Liver (tissue), 8 donors: ENCODE measurements at regions not wholly inside any gene's neighbourhood (a gene's known extent, or its start where the extent isn't known, plus 50 kb on each side); places are given as distances from the start of the nearest gene placed in this dataset.

ENCODE experiments used
- DNase-seq: peaks from one replicate; pipeline ENCODE4 v3.0.0-alpha.2; 2017; ENCODE audit warnings: low spot score
- H3K27ac ChIP-seq, 2 donors: one replicate each; pipeline ENCODE4 v1.7.0; 2013; ENCODE audit warnings: inconsistent platforms in 2 of 2, low read length in 2 of 2, control low read depth in 1 of 2, low read depth in 1 of 2, mild to moderate bottlenecking in 1 of 2
- H3K27me3 ChIP-seq, 4 donors: one replicate each; pipeline versions ENCODE4 v1.6.1 to v1.7.0; 2013; ENCODE audit warnings: low read length in 3 of 4, inconsistent platforms in 1 of 4, mild to moderate bottlenecking in 1 of 4, moderate library complexity in 1 of 4; ENCODE audit not compliant: control insufficient read depth in 4 of 4, insufficient read depth in 4 of 4
- H3K36me3 ChIP-seq, 4 donors: one replicate each; pipeline versions ENCODE4 v1.6.1 to v1.7.0; 2013; ENCODE audit warnings: low read length in 3 of 4, mild to moderate bottlenecking in 3 of 4, low read depth in 1 of 4, moderate library complexity in 1 of 4; ENCODE audit not compliant: control insufficient read depth in 4 of 4, insufficient read depth in 3 of 4
- H3K4me1 ChIP-seq, 4 donors: one replicate each; pipeline versions ENCODE4 v1.6.1 to v1.7.0; 2013; ENCODE audit warnings: low read length in 3 of 4, mild to moderate bottlenecking in 3 of 4, moderate library complexity in 1 of 4; ENCODE audit not compliant: control insufficient read depth in 4 of 4, insufficient read depth in 4 of 4
- H3K4me3 ChIP-seq, 3 donors: one replicate each; pipeline versions ENCODE4 v1.6.1 to v1.7.0; 2013; ENCODE audit warnings: low read length in 3 of 3, control low read depth in 1 of 3, low read depth in 1 of 3, mild to moderate bottlenecking in 1 of 3
- H3K9ac ChIP-seq, 2 donors: one replicate each; pipeline ENCODE4 v1.7.0; 2013; ENCODE audit warnings: low read length in 2 of 2, mild to moderate bottlenecking in 2 of 2, moderate library complexity in 2 of 2, control low read depth in 1 of 2, low read depth in 1 of 2
- H3K9me3 ChIP-seq, 4 donors: one replicate each; pipeline versions ENCODE4 v1.6.1 to v1.7.0; 2013; ENCODE audit warnings: low read length in 3 of 4; ENCODE audit not compliant: control insufficient read depth in 4 of 4
- ATF3 ChIP-seq: IDR thresholded peaks from 2 replicates; pipeline ENCODE4 v1.6.1; 2016; ENCODE audit warnings: antibody characterized with exemption
- FOXA1 ChIP-seq: IDR thresholded peaks from 2 replicates; pipeline ENCODE4 v1.6.1; 2016; ENCODE audit warnings: antibody characterized with exemption
- FOXA2 ChIP-seq: IDR thresholded peaks from 2 replicates; pipeline ENCODE4 v1.6.1; 2016; ENCODE audit warnings: antibody characterized with exemption
- GABPA ChIP-seq, 2 donors: IDR thresholded peaks in 1 of 2; conservative IDR thresholded peaks in 1 of 2; 2 replicates each; pipeline ENCODE4 v1.6.1; 2016; ENCODE audit warnings: antibody characterized with exemption in 2 of 2, mild to moderate bottlenecking in 1 of 2, moderate library complexity in 1 of 2
- HNF4A ChIP-seq, 2 donors: conservative IDR thresholded peaks; 2 replicates each; pipeline ENCODE4 v1.6.1; 2016; ENCODE audit warnings: antibody characterized with exemption in 2 of 2, mild to moderate bottlenecking in 2 of 2
- HNF4G ChIP-seq: IDR thresholded peaks from 2 replicates; pipeline ENCODE4 v1.6.1; 2016; ENCODE audit warnings: antibody characterized with exemption
- JUND ChIP-seq, 2 donors: IDR thresholded peaks; 2 replicates each; pipeline ENCODE4 v1.6.1; 2016; ENCODE audit warnings: antibody characterized with exemption in 2 of 2
- NR2F2 ChIP-seq: IDR thresholded peaks from 2 replicates; pipeline ENCODE4 v1.6.1; 2016; ENCODE audit warnings: antibody characterized with exemption
- RAD21 ChIP-seq, 2 donors: IDR thresholded peaks; 2 replicates each; pipeline ENCODE4 v1.6.1; 2016; ENCODE audit warnings: antibody characterized with exemption in 2 of 2, mild to moderate bottlenecking in 2 of 2
- RXRA ChIP-seq, 2 donors: IDR thresholded peaks; 2 replicates each; pipeline ENCODE4 v1.6.1; 2017 to 2018; ENCODE audit warnings: antibody characterized with exemption in 2 of 2, mild to moderate bottlenecking in 1 of 2
- SP1 ChIP-seq: IDR thresholded peaks from 2 replicates; pipeline ENCODE4 v1.6.1; 2018; ENCODE audit warnings: antibody characterized with exemption, mild to moderate bottlenecking
- TAF1 ChIP-seq: conservative IDR thresholded peaks from 2 replicates; pipeline ENCODE4 v1.6.1; 2016; ENCODE audit warnings: antibody characterized with exemption, mild to moderate bottlenecking
- YY1 ChIP-seq: IDR thresholded peaks from 2 replicates; pipeline ENCODE4 v1.6.1; 2016; ENCODE audit warnings: antibody characterized with exemption, mild to moderate bottlenecking
- WGBS: extraction: QIAGEN DNeasy Blood & Tissue Kit; methylation state at CpG from one replicate; pipeline ENCODE4 v1.1.7; 2013; 5-methylcytosine and 5-hydroxymethylcytosine counted together
- TF ChIP-seq, protein P1 (sequence below): IDR thresholded peaks from 2 replicates; pipeline ENCODE4 v1.6.1; 2016; ENCODE audit warnings: antibody characterized with exemption, mild to moderate bottlenecking
- TF ChIP-seq, protein P2 (sequence below): fragments of 150-350 bp; IDR thresholded peaks from 2 replicates; pipeline ENCODE4 v1.5.1; 2017; ENCODE audit warnings: improper control_type of control experiment, low read depth, low read length; ENCODE audit not compliant: missing input control
- TF ChIP-seq, protein P3 (sequence below): IDR thresholded peaks from 2 replicates; pipeline ENCODE4 v1.6.1; 2016; ENCODE audit warnings: antibody characterized with exemption
- TF ChIP-seq, protein P4 (sequence below): IDR thresholded peaks from 2 replicates; pipeline ENCODE4 v1.6.1; 2016; ENCODE audit warnings: antibody characterized with exemption
- donor health status: healthy.
- donor health status: healthy.
- donor health status: healthy.
- donor health status: healthy.
- donor health status: healthy.

DNA sequence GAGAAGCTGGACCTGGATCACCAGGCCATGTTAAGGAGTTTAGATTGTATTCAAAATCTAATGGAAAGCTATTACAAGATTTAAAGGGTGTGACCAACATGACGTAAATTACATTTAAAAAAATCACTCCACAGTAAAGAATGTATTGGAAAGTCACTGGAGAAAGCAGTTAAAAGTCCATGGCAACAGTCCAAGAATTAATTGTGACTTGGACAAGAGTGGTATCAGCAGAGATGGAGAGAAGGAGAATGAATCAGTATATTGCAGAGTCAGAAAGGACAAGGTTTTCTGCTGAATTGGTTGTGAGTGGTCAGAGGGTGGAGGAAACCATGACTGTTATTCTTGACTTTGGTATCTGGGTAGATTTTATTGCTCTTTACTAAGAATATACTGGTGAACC lies 535.1 kb upstream of the SLITRK1 start:
- TF ChIP-seq, protein P1, sequence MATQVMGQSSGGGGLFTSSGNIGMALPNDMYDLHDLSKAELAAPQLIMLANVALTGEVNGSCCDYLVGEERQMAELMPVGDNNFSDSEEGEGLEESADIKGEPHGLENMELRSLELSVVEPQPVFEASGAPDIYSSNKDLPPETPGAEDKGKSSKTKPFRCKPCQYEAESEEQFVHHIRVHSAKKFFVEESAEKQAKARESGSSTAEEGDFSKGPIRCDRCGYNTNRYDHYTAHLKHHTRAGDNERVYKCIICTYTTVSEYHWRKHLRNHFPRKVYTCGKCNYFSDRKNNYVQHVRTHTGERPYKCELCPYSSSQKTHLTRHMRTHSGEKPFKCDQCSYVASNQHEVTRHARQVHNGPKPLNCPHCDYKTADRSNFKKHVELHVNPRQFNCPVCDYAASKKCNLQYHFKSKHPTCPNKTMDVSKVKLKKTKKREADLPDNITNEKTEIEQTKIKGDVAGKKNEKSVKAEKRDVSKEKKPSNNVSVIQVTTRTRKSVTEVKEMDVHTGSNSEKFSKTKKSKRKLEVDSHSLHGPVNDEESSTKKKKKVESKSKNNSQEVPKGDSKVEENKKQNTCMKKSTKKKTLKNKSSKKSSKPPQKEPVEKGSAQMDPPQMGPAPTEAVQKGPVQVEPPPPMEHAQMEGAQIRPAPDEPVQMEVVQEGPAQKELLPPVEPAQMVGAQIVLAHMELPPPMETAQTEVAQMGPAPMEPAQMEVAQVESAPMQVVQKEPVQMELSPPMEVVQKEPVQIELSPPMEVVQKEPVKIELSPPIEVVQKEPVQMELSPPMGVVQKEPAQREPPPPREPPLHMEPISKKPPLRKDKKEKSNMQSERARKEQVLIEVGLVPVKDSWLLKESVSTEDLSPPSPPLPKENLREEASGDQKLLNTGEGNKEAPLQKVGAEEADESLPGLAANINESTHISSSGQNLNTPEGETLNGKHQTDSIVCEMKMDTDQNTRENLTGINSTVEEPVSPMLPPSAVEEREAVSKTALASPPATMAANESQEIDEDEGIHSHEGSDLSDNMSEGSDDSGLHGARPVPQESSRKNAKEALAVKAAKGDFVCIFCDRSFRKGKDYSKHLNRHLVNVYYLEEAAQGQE, result no peak
- TF ChIP-seq HNF4A (conservative IDR thresholded peaks at IDR 0.05) (no peak), TAF1 (no peak), FOXA1 (no peak), JUND (IDR thresholded peaks at IDR 0.05) (no peak), FOXA2 (no peak), HNF4G (no peak), RXRA (IDR thresholded peaks at IDR 0.05) (no peak), RAD21 (IDR thresholded peaks at IDR 0.05) (no peak), NR2F2 (no peak), GABPA (IDR thresholded peaks at IDR 0.05 in 1 of 2, conservative IDR thresholded peaks at IDR 0.05 in 1 of 2) (no peak), YY1 (no peak), SP1 (no peak), ATF3 (no peak)
- TF ChIP-seq, protein P2, sequence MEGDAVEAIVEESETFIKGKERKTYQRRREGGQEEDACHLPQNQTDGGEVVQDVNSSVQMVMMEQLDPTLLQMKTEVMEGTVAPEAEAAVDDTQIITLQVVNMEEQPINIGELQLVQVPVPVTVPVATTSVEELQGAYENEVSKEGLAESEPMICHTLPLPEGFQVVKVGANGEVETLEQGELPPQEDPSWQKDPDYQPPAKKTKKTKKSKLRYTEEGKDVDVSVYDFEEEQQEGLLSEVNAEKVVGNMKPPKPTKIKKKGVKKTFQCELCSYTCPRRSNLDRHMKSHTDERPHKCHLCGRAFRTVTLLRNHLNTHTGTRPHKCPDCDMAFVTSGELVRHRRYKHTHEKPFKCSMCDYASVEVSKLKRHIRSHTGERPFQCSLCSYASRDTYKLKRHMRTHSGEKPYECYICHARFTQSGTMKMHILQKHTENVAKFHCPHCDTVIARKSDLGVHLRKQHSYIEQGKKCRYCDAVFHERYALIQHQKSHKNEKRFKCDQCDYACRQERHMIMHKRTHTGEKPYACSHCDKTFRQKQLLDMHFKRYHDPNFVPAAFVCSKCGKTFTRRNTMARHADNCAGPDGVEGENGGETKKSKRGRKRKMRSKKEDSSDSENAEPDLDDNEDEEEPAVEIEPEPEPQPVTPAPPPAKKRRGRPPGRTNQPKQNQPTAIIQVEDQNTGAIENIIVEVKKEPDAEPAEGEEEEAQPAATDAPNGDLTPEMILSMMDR, result no peak
- TF ChIP-seq, protein P3, sequence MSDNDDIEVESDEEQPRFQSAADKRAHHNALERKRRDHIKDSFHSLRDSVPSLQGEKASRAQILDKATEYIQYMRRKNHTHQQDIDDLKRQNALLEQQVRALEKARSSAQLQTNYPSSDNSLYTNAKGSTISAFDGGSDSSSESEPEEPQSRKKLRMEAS, result no peak
- TF ChIP-seq, protein P4, sequence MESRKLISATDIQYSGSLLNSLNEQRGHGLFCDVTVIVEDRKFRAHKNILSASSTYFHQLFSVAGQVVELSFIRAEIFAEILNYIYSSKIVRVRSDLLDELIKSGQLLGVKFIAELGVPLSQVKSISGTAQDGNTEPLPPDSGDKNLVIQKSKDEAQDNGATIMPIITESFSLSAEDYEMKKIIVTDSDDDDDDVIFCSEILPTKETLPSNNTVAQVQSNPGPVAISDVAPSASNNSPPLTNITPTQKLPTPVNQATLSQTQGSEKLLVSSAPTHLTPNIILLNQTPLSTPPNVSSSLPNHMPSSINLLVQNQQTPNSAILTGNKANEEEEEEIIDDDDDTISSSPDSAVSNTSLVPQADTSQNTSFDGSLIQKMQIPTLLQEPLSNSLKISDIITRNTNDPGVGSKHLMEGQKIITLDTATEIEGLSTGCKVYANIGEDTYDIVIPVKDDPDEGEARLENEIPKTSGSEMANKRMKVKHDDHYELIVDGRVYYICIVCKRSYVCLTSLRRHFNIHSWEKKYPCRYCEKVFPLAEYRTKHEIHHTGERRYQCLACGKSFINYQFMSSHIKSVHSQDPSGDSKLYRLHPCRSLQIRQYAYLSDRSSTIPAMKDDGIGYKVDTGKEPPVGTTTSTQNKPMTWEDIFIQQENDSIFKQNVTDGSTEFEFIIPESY, result no peak
- Histone ChIP-seq H3K27ac (no peak overlapping the region), H3K9ac (no peak overlapping the region), H3K4me1 (no peaks in the 10 kb centered on the region), H3K27me3 (no peaks in the 10 kb centered on the region), H3K9me3 (no peaks in the 10 kb centered on the region), H3K36me3 (no peaks in the 10 kb centered on the region), H3K4me3 (no peak overlapping the region)
- WGBS, result 64% methylated on average over 1 of the region's 1 CpG
- no peak for DNase-seq

DNA sequence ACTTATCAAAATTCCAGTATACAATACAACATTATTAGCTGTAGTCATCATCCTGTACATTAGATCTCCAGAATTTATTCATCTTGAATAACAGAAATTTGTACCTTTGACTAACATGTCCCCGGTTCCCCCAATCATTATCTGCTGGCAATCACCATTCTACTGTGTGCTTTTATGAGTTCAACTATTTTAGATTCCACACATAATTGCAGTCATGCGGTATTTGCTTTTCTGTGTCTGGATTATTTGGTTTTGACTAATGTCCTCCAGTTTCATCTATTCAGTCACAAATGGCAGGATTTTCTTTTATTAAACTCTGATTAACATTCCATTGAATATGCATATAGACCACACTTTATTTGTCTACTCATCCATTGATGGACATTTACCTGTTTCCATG lies 530.7 kb upstream of the SLITRK1 start:
- H3K9me3 ChIP-seq, result no peaks in the 10 kb centered on the region
- no peak overlapping the region for H3K9ac ChIP-seq
- no peaks in the 10 kb centered on the region for H3K36me3 ChIP-seq
- H3K27ac ChIP-seq, result no peak overlapping the region
- H3K27me3 ChIP-seq, result no peaks in the 10 kb centered on the region
- TF ChIP-seq, protein P4, result no peak
- H3K4me3 ChIP-seq, result no peak overlapping the region
- DNase-seq, result no peak
- H3K4me1 ChIP-seq, result no peaks in the 10 kb centered on the region
- 89% methylated on average over 2 of the region's 2 CpGs for WGBS
